Transverse colon (tissue), 4 donors: ENCODE measurements at regions not wholly inside any gene's neighbourhood (a gene's known extent, or its start where the extent isn't known, plus 50 kb on each side); places are given as distances from the start of the nearest gene placed in this dataset.
"Not testable (repeated sequence)": the region's sequence is repeated elsewhere in the genome, so short reads cannot be mapped to it uniquely, and the experiment has no call there.

ENCODE experiments used
- DNase-seq: peaks from one replicate; pipeline ENCODE4 v3.0.0-alpha.2; 2019
- H3K27ac ChIP-seq, 4 donors: fragments of 200-600 bp; sonication (generic); 2 replicates each; pipeline ENCODE4 v1.5.1; 2016 to 2018; ENCODE audit warnings: inconsistent platforms in 4 of 4
- H3K27me3 ChIP-seq: fragments of 200-600 bp; sonication (generic); 2 replicates; pipeline ENCODE4 v1.5.1; 2017; ENCODE audit warnings: inconsistent platforms
- H3K36me3 ChIP-seq, 4 donors: fragments of 200-600 bp; sonication (generic); 2 replicates each; pipeline ENCODE4 v1.5.1; 2017 to 2019; ENCODE audit warnings: inconsistent platforms in 4 of 4
- H3K4me1 ChIP-seq, 4 donors: fragments of 200-600 bp; sonication (generic); 2 replicates each; pipeline ENCODE4 v1.5.1; 2017 to 2020; ENCODE audit warnings: inconsistent platforms in 4 of 4
- H3K4me3 ChIP-seq, 4 donors: fragments of 200-600 bp; sonication (generic); 1 replicate in 1 of 4; 2 replicates in 3 of 4; pipeline versions ENCODE4 v1.5.1 to v1.6.1; 2017 to 2019; ENCODE audit warnings: inconsistent platforms in 4 of 4
- H3K9me3 ChIP-seq, 2 donors: fragments of 200-600 bp; sonication (generic); 2 replicates each; pipeline ENCODE4 v1.5.1; 2017 to 2019; ENCODE audit warnings: inconsistent platforms in 2 of 2
- EP300 ChIP-seq: sonication (generic); formaldehyde crosslinking; IDR thresholded peaks from one replicate; pipeline ENCODE4 v1.6.1; 2017; ENCODE audit warnings: antibody characterized with exemption, low read depth
- POLR2A ChIP-seq: fragments of 450-650 bp; IDR thresholded peaks from one replicate; pipeline ENCODE4 v1.6.1; 2016; ENCODE audit warnings: antibody characterized with exemption, mild to moderate bottlenecking, moderate library complexity
- POLR2AphosphoS5 ChIP-seq, 3 donors: sonication (generic); formaldehyde crosslinking; IDR thresholded peaks; one replicate each; pipeline ENCODE4 v1.6.1; 2016; ENCODE audit warnings: antibody characterized with exemption in 3 of 3
- WGBS, 2 donors: methylation state at CpG; one replicate each; pipeline ENCODE4 v1.1.5; 2018; ENCODE audit warnings: low coverage in 1 of 2; 5-methylcytosine and 5-hydroxymethylcytosine counted together
- in situ Hi-C, 4 donors: fragments of 200-750 bp; cut with MboI; loops; one replicate each; pipeline versions ENCODE4 v1.15.0 to v1.15.1; 2017; ENCODE audit warnings: low sequenced_read_pairs in 3 of 4, low pct_ligation_motif_present in 1 of 4, low pct_unique_long_range_greater_than_20kb in 1 of 4
- intact Hi-C: fragments of 100-400 bp; cut with DNase I; formaldehyde crosslinking; loops from one replicate; pipeline ENCODE4 v1.15.1; 2023; ENCODE audit warnings: low total_unique reads
- TF ChIP-seq, protein P1 (sequence below), 5 experiments: fragments of 200-600 bp in 3 of 5; fragments of 450-650 bp in 2 of 5; sonication (generic) in 3 of 5; IDR thresholded peaks; 1 replicate in 2 of 5; 2 replicates in 3 of 5; pipeline ENCODE4 v1.5.1; 2016 to 2017; ENCODE audit warnings: antibody characterized with exemption in 5 of 5, inconsistent platforms in 3 of 5, mild to moderate bottlenecking in 2 of 5, moderate library complexity in 1 of 5

DNA sequence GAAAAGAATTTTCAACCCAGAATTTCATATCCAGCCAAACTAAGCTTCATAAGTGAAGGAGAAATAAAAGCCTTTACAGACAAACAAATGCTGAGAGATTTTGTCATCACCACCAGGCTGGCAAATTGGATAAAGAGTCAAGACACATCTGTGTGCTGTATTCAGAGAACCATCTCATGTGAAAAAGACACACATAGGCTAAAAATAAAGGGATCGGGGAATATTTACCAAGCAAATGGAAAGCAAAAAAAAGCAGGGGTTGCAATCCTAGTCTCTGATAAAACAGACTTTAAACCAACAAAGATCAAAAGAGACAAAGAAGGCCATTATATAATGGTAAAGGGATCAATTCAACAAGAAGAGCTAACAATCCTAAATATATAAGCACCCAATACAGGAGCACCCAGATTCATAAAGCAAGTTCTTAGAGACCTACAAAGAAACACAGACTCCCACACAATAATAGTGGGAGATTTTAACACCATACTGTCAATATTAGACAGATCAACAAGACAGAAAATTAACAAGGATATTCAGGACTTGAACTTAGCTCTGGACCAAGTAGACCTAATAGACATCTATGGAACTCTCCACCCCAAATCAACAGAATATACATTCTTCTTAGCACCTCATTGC, 55.9 kb upstream of the ACSM6 start:
- H3K27ac ChIP-seq, H3K4me3 ChIP-seq, H3K36me3 ChIP-seq, intact Hi-C loops, H3K27me3 ChIP-seq, H3K4me1 ChIP-seq, in situ Hi-C loops, H3K9me3 ChIP-seq, DNase-seq: not testable (repeated sequence)
- WGBS, 2 donors: 92 to 100% methylated on average over 1 of the region's 1 CpG

DNA sequence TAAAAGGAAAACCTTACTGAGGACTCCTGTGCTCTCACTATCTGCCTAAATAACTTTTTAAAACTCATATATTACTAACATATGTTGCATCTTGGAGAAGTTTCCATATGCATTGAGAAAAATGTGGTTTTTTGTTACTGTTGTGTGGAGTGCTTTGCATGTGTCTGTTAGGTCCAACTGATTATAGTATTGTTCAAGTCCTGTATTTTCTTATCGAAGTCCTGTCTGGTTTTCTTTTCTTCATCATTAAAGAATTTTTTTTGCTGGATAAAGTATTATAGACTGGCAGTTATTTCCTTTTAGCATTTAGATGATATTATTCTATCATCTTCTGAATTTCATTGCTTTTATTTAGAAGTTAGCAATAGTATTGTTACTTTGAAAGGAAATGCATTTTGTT, 59.5 kb upstream of the ACSM6 start:
- no peaks in the 10 kb centered on the region for H3K9me3 ChIP-seq
- no peak overlapping the region for H3K4me3 ChIP-seq
- H3K27me3 ChIP-seq: no peaks in the 10 kb centered on the region
- 89 to 100% methylated on average over 1 of the region's 1 CpG for WGBS, 2 donors
- no peak for DNase-seq
- H3K4me1 ChIP-seq: no peaks in the 10 kb centered on the region
- no peak for TF ChIP-seq POLR2A
- no peak for TF ChIP-seq POLR2AphosphoS5 (IDR thresholded peaks at IDR 0.05)
- TF ChIP-seq, protein P1, sequence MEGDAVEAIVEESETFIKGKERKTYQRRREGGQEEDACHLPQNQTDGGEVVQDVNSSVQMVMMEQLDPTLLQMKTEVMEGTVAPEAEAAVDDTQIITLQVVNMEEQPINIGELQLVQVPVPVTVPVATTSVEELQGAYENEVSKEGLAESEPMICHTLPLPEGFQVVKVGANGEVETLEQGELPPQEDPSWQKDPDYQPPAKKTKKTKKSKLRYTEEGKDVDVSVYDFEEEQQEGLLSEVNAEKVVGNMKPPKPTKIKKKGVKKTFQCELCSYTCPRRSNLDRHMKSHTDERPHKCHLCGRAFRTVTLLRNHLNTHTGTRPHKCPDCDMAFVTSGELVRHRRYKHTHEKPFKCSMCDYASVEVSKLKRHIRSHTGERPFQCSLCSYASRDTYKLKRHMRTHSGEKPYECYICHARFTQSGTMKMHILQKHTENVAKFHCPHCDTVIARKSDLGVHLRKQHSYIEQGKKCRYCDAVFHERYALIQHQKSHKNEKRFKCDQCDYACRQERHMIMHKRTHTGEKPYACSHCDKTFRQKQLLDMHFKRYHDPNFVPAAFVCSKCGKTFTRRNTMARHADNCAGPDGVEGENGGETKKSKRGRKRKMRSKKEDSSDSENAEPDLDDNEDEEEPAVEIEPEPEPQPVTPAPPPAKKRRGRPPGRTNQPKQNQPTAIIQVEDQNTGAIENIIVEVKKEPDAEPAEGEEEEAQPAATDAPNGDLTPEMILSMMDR (IDR thresholded peaks at IDR 0.05): no peak
- in situ Hi-C loops: no loop called here
- intact Hi-C loops: no loop called here
- no peak overlapping the region for H3K27ac ChIP-seq
- no peaks in the 10 kb centered on the region for H3K36me3 ChIP-seq

DNA sequence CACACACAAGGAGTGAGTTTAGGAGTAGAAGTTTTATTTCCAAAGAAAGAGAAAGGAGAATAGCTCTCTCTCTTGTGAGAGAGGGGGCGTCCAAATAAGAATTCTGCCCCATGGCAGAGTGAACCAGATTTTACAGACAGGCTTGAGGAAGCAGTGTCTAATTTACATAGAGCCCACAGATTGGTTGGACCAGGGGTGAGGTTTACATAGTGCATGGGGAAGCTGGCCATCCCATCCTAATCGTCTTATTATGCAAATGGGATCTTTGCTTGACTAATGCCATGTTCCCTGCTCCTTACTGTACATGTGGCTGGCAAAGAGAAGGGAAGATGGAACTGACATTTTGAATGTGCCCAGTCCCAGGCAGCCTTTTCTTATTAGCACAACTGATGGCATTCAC, 60.0 kb upstream of the ACSM6 start:
- no peaks in the 10 kb centered on the region for H3K4me1 ChIP-seq
- H3K9me3 ChIP-seq: no peaks in the 10 kb centered on the region
- DNase-seq: no peak
- H3K27ac ChIP-seq: no peak overlapping the region
- intact Hi-C loops (no loop called here), in situ Hi-C loops (no loop called here)
- no peaks in the 10 kb centered on the region for H3K36me3 ChIP-seq
- H3K27me3 ChIP-seq: no peaks in the 10 kb centered on the region
- 78 to 100% methylated on average over 1 to 2 of the region's 2 CpGs for WGBS, 2 donors
- TF ChIP-seq POLR2A (no peak), EP300 (no peak)
- TF ChIP-seq, protein P1 (IDR thresholded peaks at IDR 0.05): no peak
- no peak overlapping the region for H3K4me3 ChIP-seq

DNA sequence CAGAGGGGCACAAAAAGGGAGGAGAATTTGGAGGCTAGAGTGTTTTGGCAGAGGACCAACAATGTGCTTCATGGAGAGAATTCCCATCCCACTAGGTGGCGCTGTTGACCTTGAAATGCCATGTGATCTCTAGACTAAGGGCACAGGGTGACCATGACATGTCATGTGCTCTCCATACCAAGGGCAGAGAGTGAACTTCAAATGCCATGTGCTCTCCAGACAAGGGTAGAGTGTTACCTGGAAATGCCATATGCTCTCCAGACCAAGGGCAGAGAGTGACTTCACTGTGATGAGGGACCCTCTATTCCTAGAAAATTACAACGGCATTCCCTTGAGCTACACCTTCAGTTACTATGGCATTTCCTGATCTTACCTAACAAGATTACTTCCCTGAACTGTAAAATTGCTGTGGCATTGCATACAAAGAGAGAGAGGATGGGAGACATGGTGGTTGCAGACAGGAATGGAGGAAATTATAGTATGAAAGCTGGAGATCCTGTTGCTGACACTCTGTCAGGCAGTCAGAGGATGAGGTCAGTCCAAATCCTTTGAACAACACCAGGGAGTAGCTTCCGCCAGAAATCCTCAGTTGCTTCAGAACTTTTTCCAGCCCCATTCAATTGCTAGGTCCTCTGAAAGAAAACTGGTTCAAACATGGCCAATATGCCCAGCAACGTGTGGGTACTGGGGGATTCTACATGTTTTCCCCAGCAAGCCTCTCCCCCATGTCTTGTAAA, 60.9 kb upstream of the ACSM6 start:
- Histone ChIP-seq H3K4me1 (no peaks in the 10 kb centered on the region), H3K27me3 (no peaks in the 10 kb centered on the region), H3K4me3 (no peak overlapping the region), H3K27ac (no peak overlapping the region), H3K9me3 (no peaks in the 10 kb centered on the region), H3K36me3 (no peaks in the 10 kb centered on the region)
- peak; percentile 79 for DNase-seq
- in situ Hi-C loops: no loop called here
- TF ChIP-seq, protein P1 (IDR thresholded peaks at IDR 0.05): peak; percentile 52 to 76 (median 66)
- TF ChIP-seq POLR2AphosphoS5 (IDR thresholded peaks at IDR 0.05): peak in 1 of 3 donors; percentile 39
- no peak for TF ChIP-seq POLR2A
- no peak for TF ChIP-seq EP300
- intact Hi-C loops: no loop called here
- WGBS, 2 donors: 68 to 83% methylated on average over 1 to 4 of the region's 4 CpGs

DNA sequence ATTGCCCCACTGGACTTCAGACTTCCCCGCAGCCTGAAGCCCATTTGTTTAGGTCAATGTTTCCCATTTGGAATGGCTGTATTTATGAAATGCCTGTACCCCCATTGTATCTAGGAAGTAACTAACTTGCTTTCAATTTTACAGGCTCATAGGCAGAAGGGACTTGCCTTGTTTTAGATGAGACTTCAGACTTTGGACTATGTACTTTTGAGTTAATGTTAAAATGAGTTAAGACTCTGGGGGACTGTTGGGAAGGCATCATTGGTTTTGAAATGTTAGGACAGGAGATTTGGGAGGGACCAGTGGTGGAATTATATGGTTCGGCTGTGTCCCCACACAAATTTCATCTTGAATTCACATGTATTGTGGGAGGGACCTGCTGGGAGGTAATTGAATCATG, 61.1 kb upstream of the CYP2C8 start:
- in situ Hi-C loops, H3K9me3 ChIP-seq, H3K36me3 ChIP-seq, H3K4me1 ChIP-seq, H3K27me3 ChIP-seq, H3K27ac ChIP-seq, H3K4me3 ChIP-seq, intact Hi-C loops, DNase-seq: not testable (repeated sequence)
- WGBS, 2 donors: 70 to 95% methylated on average over 1 to 2 of the region's 2 CpGs
